ENCODE measurements at regions not wholly inside any gene's neighbourhood (a gene's known extent, or its start where the extent isn't known, plus 50 kb on each side); places are given as distances from the start of the nearest gene placed in this dataset.

DNA sequence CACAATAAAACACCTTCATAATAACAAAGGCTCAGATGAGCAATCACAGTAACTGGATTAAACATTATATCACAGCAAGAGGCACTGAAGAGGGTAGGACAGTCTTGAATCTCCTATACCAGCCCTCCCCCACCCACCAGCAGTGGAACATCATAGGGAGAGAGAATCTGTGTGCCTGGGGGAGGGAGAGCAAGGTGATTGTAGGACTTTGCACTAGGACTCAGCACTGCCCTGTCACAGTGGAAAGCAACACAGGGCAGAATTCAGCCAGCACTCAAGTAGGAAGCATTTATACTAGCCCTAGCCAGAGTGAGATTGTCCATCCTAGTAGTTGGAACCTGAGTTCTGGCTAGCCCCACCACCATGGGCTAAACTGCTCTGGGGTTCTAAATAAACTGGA, 400.2 kb downstream of the HAO1 start:
- no peak for TF ChIP-seq EP300 (IDR thresholded peaks at IDR 0.05; ENCODE audit: borderline replicate concordance in 1 of 2, low read depth in 1 of 2, low read length in 1 of 2)
- TF ChIP-seq JUND (IDR thresholded peaks at IDR 0.05) = no peak
- TF ChIP-seq, protein P1, sequence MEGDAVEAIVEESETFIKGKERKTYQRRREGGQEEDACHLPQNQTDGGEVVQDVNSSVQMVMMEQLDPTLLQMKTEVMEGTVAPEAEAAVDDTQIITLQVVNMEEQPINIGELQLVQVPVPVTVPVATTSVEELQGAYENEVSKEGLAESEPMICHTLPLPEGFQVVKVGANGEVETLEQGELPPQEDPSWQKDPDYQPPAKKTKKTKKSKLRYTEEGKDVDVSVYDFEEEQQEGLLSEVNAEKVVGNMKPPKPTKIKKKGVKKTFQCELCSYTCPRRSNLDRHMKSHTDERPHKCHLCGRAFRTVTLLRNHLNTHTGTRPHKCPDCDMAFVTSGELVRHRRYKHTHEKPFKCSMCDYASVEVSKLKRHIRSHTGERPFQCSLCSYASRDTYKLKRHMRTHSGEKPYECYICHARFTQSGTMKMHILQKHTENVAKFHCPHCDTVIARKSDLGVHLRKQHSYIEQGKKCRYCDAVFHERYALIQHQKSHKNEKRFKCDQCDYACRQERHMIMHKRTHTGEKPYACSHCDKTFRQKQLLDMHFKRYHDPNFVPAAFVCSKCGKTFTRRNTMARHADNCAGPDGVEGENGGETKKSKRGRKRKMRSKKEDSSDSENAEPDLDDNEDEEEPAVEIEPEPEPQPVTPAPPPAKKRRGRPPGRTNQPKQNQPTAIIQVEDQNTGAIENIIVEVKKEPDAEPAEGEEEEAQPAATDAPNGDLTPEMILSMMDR (IDR thresholded peaks at IDR 0.05) = no peak
- TF ChIP-seq, protein P2, sequence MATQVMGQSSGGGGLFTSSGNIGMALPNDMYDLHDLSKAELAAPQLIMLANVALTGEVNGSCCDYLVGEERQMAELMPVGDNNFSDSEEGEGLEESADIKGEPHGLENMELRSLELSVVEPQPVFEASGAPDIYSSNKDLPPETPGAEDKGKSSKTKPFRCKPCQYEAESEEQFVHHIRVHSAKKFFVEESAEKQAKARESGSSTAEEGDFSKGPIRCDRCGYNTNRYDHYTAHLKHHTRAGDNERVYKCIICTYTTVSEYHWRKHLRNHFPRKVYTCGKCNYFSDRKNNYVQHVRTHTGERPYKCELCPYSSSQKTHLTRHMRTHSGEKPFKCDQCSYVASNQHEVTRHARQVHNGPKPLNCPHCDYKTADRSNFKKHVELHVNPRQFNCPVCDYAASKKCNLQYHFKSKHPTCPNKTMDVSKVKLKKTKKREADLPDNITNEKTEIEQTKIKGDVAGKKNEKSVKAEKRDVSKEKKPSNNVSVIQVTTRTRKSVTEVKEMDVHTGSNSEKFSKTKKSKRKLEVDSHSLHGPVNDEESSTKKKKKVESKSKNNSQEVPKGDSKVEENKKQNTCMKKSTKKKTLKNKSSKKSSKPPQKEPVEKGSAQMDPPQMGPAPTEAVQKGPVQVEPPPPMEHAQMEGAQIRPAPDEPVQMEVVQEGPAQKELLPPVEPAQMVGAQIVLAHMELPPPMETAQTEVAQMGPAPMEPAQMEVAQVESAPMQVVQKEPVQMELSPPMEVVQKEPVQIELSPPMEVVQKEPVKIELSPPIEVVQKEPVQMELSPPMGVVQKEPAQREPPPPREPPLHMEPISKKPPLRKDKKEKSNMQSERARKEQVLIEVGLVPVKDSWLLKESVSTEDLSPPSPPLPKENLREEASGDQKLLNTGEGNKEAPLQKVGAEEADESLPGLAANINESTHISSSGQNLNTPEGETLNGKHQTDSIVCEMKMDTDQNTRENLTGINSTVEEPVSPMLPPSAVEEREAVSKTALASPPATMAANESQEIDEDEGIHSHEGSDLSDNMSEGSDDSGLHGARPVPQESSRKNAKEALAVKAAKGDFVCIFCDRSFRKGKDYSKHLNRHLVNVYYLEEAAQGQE (IDR thresholded peaks at IDR 0.05; ENCODE audit: low read depth, low read length) = no peak
- TF ChIP-seq POLR2AphosphoS5 (IDR thresholded peaks at IDR 0.05; ENCODE audit: low read depth, low read length) = no peak
- no peak for TF ChIP-seq MEF2A (IDR thresholded peaks at IDR 0.05; ENCODE audit: borderline replicate concordance, low read depth)
